ENCODE measurements at regions not wholly inside any gene's neighbourhood (a gene's known extent, or its start where the extent isn't known, plus 50 kb on each side); places are given as distances from the start of the nearest gene placed in this dataset.

- Histone ChIP-seq H2AFZ (ENCODE audit: low read depth, low read length, poor library complexity, severe bottlenecking) (no peak overlapping the region), H3K27me3 (ENCODE audit: insufficient read depth, low read length) (no peaks in the 10 kb centered on the region), H3K9ac (ENCODE audit: low read length) (no peak overlapping the region), H3K4me1 (ENCODE audit: control insufficient read depth in 1 of 2, insufficient read depth in 2 of 2, low read length in 2 of 2) (no peaks in the 10 kb centered on the region), H3K4me2 (ENCODE audit: low read length) (no peak overlapping the region), H3K27ac (ENCODE audit: low read depth, low read length) (no peak overlapping the region), H3K4me3 (replicated peaks in 1 of 2; ENCODE audit: low read depth in 1 of 2, low read length in 2 of 2) (no peak overlapping the region), H3K9me3 (ENCODE audit: control insufficient read depth in 1 of 2, insufficient read depth in 1 of 2, low read depth in 1 of 2, low read length in 2 of 2) (no peaks in the 10 kb centered on the region; a peak in 1 of 4 replicates), H3K79me2 (ENCODE audit: insufficient read depth, low read length) (no peaks in the 10 kb centered on the region), H3K36me3 (ENCODE audit: control insufficient read depth in 1 of 2, insufficient read depth in 2 of 2, low read length in 2 of 2) (no peaks in the 10 kb centered on the region), H4K20me1 (ENCODE audit: insufficient read depth) (no peaks in the 10 kb centered on the region), H3K9me2 (ENCODE audit: insufficient read depth) (no peaks in the 10 kb centered on the region)
- ATAC-seq (no peak), DNase-seq (ENCODE audit: low read depth, low spot score) (no peak)
- ChIA-PET POLR2A (no interaction called here), CTCF (no interaction called here), RAD21 (ENCODE audit: low non-redundant PET in 1 of 2, low total read pairs in 2 of 2, uncharacterized antibody in 2 of 2, unreplicated experiment in 2 of 2) (no interaction called here)
- BruUV-seq (replicated peaks): no TSS peak
- TF ChIP-seq YY1 (IDR thresholded peaks at IDR 0.05; ENCODE audit: extremely low read depth, insufficient replicate concordance, low read depth, low read length) (no peak), EZH2 (IDR thresholded peaks at IDR 0.05) (no peak), FOSL1 (IDR thresholded peaks at IDR 0.05; ENCODE audit: low read depth) (no peak), CEBPB (IDR thresholded peaks at IDR 0.05; ENCODE audit: low read depth) (no peak), EZH2phosphoT487 (IDR thresholded peaks at IDR 0.05; ENCODE audit: borderline replicate concordance) (no peak), RAD21 (IDR thresholded peaks at IDR 0.05; ENCODE audit: low read depth) (no peak), SP1 (IDR thresholded peaks at IDR 0.05; ENCODE audit: low read depth) (no peak), ZNF274 (IDR thresholded peaks at IDR 0.05; ENCODE audit: low read depth, low read length) (no peak), ZBTB33 (IDR thresholded peaks at IDR 0.05; ENCODE audit: extremely low read depth, insufficient replicate concordance, low read length) (no peak), POLR2A (IDR thresholded peaks at IDR 0.05; ENCODE audit: borderline replicate concordance, extremely low read depth, insufficient read depth, insufficient read length) (no peak), ZFX (IDR thresholded peaks at IDR 0.05) (no peak), POLR2AphosphoS5 (IDR thresholded peaks at IDR 0.05; ENCODE audit: low read depth, low read length) (no peak), SRF (IDR thresholded peaks at IDR 0.05; ENCODE audit: low read depth) (no peak), SIN3A (IDR thresholded peaks at IDR 0.05; ENCODE audit: low read depth) (no peak), ELF1 (IDR thresholded peaks at IDR 0.05; ENCODE audit: borderline replicate concordance, low read depth) (no peak), REST (IDR thresholded peaks at IDR 0.05; ENCODE audit: low read depth) (no peak), CBX3 (IDR thresholded peaks at IDR 0.05; ENCODE audit: low read depth) (no peak)
- TF ChIP-seq, protein P1, sequence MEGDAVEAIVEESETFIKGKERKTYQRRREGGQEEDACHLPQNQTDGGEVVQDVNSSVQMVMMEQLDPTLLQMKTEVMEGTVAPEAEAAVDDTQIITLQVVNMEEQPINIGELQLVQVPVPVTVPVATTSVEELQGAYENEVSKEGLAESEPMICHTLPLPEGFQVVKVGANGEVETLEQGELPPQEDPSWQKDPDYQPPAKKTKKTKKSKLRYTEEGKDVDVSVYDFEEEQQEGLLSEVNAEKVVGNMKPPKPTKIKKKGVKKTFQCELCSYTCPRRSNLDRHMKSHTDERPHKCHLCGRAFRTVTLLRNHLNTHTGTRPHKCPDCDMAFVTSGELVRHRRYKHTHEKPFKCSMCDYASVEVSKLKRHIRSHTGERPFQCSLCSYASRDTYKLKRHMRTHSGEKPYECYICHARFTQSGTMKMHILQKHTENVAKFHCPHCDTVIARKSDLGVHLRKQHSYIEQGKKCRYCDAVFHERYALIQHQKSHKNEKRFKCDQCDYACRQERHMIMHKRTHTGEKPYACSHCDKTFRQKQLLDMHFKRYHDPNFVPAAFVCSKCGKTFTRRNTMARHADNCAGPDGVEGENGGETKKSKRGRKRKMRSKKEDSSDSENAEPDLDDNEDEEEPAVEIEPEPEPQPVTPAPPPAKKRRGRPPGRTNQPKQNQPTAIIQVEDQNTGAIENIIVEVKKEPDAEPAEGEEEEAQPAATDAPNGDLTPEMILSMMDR (IDR thresholded peaks at IDR 0.05 in 2 of 3, conservative IDR thresholded peaks at IDR 0.05 in 1 of 3; ENCODE audit: borderline replicate concordance in 1 of 3, insufficient read depth in 1 of 3, low read depth in 2 of 3, low read length in 2 of 3): no peak
- TF ChIP-seq, protein P2, sequence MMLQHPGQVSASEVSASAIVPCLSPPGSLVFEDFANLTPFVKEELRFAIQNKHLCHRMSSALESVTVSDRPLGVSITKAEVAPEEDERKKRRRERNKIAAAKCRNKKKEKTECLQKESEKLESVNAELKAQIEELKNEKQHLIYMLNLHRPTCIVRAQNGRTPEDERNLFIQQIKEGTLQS (IDR thresholded peaks at IDR 0.05): no peak
- intact Hi-C loops (cut with micrococcal nuclease): no loop called here
Measured at GRCh38 chr18:32840962-32841361, 68.1 kb upstream of the KLHL14 start.
